ENCODE measurements at regions not wholly inside any gene's neighbourhood (a gene's known extent, or its start where the extent isn't known, plus 50 kb on each side); places are given as distances from the start of the nearest gene placed in this dataset.

DNA sequence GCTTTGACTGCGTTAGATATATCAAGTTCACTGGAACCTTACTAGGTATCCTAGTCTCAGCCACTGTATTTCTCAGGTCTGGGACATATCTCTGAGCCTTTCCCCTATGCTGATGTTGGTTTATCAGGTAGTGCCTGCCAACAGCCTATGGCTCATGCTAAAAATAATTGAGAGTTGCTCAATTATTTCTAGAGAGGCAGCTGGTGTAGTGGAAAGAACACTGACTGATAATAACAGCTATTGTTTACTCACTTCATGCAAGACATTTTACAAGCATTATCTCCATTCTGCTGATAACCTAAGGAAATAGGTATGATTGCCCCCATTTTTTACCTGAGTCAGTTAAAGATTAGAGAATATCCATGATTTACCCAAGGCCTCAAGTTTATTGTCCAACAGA lies 231.4 kb downstream of the LRRN1 start:
- TF ChIP-seq POLR2AphosphoS5 (IDR thresholded peaks at IDR 0.05) (no peak), POLR2A (IDR thresholded peaks at IDR 0.05) (no peak), EP300 (IDR thresholded peaks at IDR 0.05) (no peak)
- TF ChIP-seq, protein P1, sequence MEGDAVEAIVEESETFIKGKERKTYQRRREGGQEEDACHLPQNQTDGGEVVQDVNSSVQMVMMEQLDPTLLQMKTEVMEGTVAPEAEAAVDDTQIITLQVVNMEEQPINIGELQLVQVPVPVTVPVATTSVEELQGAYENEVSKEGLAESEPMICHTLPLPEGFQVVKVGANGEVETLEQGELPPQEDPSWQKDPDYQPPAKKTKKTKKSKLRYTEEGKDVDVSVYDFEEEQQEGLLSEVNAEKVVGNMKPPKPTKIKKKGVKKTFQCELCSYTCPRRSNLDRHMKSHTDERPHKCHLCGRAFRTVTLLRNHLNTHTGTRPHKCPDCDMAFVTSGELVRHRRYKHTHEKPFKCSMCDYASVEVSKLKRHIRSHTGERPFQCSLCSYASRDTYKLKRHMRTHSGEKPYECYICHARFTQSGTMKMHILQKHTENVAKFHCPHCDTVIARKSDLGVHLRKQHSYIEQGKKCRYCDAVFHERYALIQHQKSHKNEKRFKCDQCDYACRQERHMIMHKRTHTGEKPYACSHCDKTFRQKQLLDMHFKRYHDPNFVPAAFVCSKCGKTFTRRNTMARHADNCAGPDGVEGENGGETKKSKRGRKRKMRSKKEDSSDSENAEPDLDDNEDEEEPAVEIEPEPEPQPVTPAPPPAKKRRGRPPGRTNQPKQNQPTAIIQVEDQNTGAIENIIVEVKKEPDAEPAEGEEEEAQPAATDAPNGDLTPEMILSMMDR (IDR thresholded peaks at IDR 0.05) = no peak
- Histone ChIP-seq H3K27me3 (no peaks in the 10 kb centered on the region), H3K27ac (no peak overlapping the region), H3K9me3 (no peaks in the 10 kb centered on the region), H3K4me1 (no peaks in the 10 kb centered on the region), H3K4me3 (no peak overlapping the region), H3K36me3 (no peaks in the 10 kb centered on the region)
- no peak for ATAC-seq (ENCODE audit: low FRiP score in 2 of 2)
- WGBS, 2 donors = 100% methylated on average over 1 of the region's 1 CpG
- DNase-seq = no peak

DNA sequence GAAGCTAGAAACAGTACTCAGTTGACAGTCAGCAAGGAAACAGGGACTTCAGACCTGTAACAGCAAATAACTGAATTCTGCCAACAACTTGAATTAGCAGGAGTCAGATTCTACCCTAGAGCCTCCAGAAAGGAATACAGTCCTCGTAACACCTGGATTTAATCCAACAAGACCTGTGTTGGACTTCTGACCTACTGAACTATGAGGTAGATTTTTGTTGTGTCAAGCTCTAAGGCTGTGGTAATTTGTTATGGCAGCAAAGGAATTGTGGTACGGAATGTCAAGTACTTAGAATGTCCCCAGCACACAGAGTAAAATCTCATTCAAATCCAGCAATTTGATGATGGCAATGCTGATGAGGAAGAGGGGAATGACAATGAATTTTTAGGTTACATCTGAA lies 234.1 kb downstream of the LRRN1 start:
- H3K27me3 ChIP-seq = no peaks in the 10 kb centered on the region
- TF ChIP-seq, protein P1 (IDR thresholded peaks at IDR 0.05) = no peak
- no peak for TF ChIP-seq EP300 (IDR thresholded peaks at IDR 0.05)
- TF ChIP-seq POLR2AphosphoS5 (IDR thresholded peaks at IDR 0.05) = no peak
- no peak for TF ChIP-seq POLR2A (IDR thresholded peaks at IDR 0.05)
- no peak for ATAC-seq (ENCODE audit: low FRiP score in 2 of 2)
- no peaks in the 10 kb centered on the region for H3K9me3 ChIP-seq
- WGBS, 2 donors = 82 to 90% methylated on average over 2 of the region's 2 CpGs
- H3K4me1 ChIP-seq = no peaks in the 10 kb centered on the region
- DNase-seq = no peak
- no peak overlapping the region for H3K27ac ChIP-seq
- H3K36me3 ChIP-seq = no peaks in the 10 kb centered on the region
- no peak overlapping the region for H3K4me3 ChIP-seq

DNA sequence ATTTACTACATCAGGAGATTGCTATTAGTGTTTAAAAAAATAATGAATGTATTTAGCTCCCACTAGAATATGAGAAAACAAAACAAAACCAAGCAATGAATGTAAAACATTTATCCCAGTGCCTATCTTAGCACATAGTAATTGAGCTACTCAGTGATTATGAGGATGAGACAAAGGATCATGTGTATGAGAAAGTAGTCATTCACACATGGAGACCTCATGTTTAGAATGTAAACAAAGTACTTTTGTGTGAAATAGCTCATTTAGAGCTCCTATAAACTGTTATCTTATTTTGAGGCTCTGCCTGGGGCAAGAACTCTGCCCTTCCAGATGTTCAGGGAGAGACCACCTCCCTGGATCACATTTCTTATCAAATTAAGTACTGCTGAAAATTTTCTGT lies 236.8 kb downstream of the LRRN1 start:
- no peak for DNase-seq
- no peak for ATAC-seq (ENCODE audit: low FRiP score in 2 of 2)
- no peaks in the 10 kb centered on the region for H3K27me3 ChIP-seq
- no peak overlapping the region for H3K4me3 ChIP-seq
- H3K4me1 ChIP-seq = no peaks in the 10 kb centered on the region
- H3K36me3 ChIP-seq = no peaks in the 10 kb centered on the region
- no peaks in the 10 kb centered on the region for H3K9me3 ChIP-seq
- H3K27ac ChIP-seq = no peak overlapping the region
- TF ChIP-seq, protein P1 (IDR thresholded peaks at IDR 0.05) = no peak

DNA sequence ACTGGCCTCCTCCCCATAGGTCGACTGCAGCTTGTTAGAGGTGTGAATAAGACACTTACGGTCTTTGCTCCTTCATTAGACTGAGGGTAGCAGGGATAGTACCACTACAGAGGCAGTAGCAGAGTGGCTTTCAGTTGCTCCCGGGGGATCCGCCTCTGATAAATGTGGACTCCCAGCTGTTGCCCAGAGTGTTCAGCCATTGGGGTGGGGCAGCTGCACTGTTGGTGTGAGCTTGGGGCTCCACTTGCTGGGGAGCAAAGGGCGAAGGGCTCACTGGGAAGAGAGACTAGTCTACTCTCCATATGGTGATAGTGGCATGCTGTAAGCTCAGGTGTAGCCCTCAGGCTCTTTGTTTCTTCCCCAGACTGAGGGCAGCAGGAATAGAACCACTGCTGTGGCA lies 239.1 kb downstream of the LRRN1 start:
- 90 to 91% methylated on average over 2 to 5 of the region's 5 CpGs for WGBS, 2 donors
- Histone ChIP-seq H3K27me3 (no peaks in the 10 kb centered on the region), H3K4me1 (no peaks in the 10 kb centered on the region), H3K36me3 (no peaks in the 10 kb centered on the region), H3K9me3 (no peaks in the 10 kb centered on the region), H3K27ac (no peak overlapping the region), H3K4me3 (no peak overlapping the region)
- peak in 1 of 2 donors; percentile 16 for ATAC-seq (ENCODE audit: low FRiP score in 2 of 2)
- no peak for TF ChIP-seq POLR2AphosphoS5 (IDR thresholded peaks at IDR 0.05)
- no peak for TF ChIP-seq POLR2A (IDR thresholded peaks at IDR 0.05)
- TF ChIP-seq EP300 (IDR thresholded peaks at IDR 0.05) = no peak
- TF ChIP-seq, protein P1 (IDR thresholded peaks at IDR 0.05) = no peak
- DNase-seq = no peak

DNA sequence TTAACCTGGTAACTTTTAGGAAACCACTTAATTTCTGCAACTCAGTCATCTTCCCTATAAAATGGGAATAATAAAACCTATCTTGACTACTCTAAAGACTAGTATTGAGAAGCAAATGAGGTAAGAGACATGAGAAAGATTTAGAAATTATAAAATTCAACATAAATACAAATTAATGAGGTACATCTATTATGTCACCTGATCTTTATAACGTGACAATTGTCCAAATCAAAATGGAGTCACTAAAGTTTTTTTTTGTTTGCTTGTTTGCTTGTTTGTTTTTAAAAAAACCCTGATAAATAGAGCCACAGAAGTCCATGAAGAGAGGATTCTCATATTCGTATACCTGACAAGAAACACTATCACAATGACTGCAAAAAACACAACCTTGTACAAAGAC lies 242.8 kb downstream of the LRRN1 start:
- DNase-seq (no peak), ATAC-seq (ENCODE audit: low FRiP score in 2 of 2) (no peak)
- H3K4me1 ChIP-seq = no peaks in the 10 kb centered on the region
- 80 to 92% methylated on average over 2 of the region's 2 CpGs for WGBS, 2 donors
- H3K4me3 ChIP-seq = no peak overlapping the region
- H3K27ac ChIP-seq = no peak overlapping the region
- H3K9me3 ChIP-seq = no peaks in the 10 kb centered on the region
- no peaks in the 10 kb centered on the region for H3K27me3 ChIP-seq
- TF ChIP-seq POLR2A (IDR thresholded peaks at IDR 0.05) (no peak), EP300 (IDR thresholded peaks at IDR 0.05) (no peak), POLR2AphosphoS5 (IDR thresholded peaks at IDR 0.05) (no peak)
- TF ChIP-seq, protein P1 (IDR thresholded peaks at IDR 0.05) = no peak
- no peaks in the 10 kb centered on the region for H3K36me3 ChIP-seq
